ENCODE measurements at regions not wholly inside any gene's neighbourhood (a gene's known extent, or its start where the extent isn't known, plus 50 kb on each side); places are given as distances from the start of the nearest gene placed in this dataset.
"Not testable (repeated sequence)": the region's sequence is repeated elsewhere in the genome, so short reads cannot be mapped to it uniquely, and the experiment has no call there.

- Histone ChIP-seq H3K27me3 (ENCODE audit: control insufficient read depth in 1 of 2, insufficient read depth in 2 of 2, low read length in 2 of 2) (no peaks in the 10 kb centered on the region), H3K9me3 (ENCODE audit: control insufficient read depth in 2 of 2, insufficient read depth in 1 of 2, low read depth in 1 of 2, low read length in 1 of 2) (no peaks in the 10 kb centered on the region), H3K27ac (ENCODE audit: low read depth in 2 of 2, low read length in 1 of 2) (no peak overlapping the region), H3K4me1 (ENCODE audit: control insufficient read depth in 2 of 2, insufficient read depth in 2 of 2, low read length in 1 of 2) (no peaks in the 10 kb centered on the region), H3K36me3 (ENCODE audit: control insufficient read depth in 2 of 2, insufficient read depth in 2 of 2, low read length in 1 of 2) (no peaks in the 10 kb centered on the region), H3K4me3 (ENCODE audit: low read depth in 1 of 2, low read length in 2 of 2) (no peak overlapping the region)
- WGBS, 2 donors: 75 to 84% methylated on average over 2 of the region's 2 CpGs
Observed at GRCh38 chr12:46898152-46898931, 72.5 kb upstream of the SLC38A4 start.

- no peak overlapping the region for H3K27ac ChIP-seq (ENCODE audit: low read depth in 2 of 2, low read length in 1 of 2)
- no peaks in the 10 kb centered on the region for H3K36me3 ChIP-seq (ENCODE audit: control insufficient read depth in 2 of 2, insufficient read depth in 2 of 2, low read length in 1 of 2)
- H3K4me3 ChIP-seq (ENCODE audit: low read depth in 1 of 2, low read length in 2 of 2): no peak overlapping the region
- no peaks in the 10 kb centered on the region for H3K9me3 ChIP-seq (ENCODE audit: control insufficient read depth in 2 of 2, insufficient read depth in 1 of 2, low read depth in 1 of 2, low read length in 1 of 2)
- H3K4me1 ChIP-seq (ENCODE audit: control insufficient read depth in 2 of 2, insufficient read depth in 2 of 2, low read length in 1 of 2): no peaks in the 10 kb centered on the region
- no peaks in the 10 kb centered on the region for H3K27me3 ChIP-seq (ENCODE audit: control insufficient read depth in 1 of 2, insufficient read depth in 2 of 2, low read length in 2 of 2)
- WGBS, 2 donors: 41 to 93% methylated on average over 1 of the region's 1 CpG
Observed at GRCh38 chr12:46898989-46899388, 73.2 kb upstream of the SLC38A4 start.

GRCh38 chr12:46900734-46901463 lies 75.1 kb upstream of the SLC38A4 start:
- Histone ChIP-seq H3K4me3 (ENCODE audit: low read depth in 1 of 2, low read length in 2 of 2) (no peak overlapping the region), H3K27me3 (ENCODE audit: control insufficient read depth in 1 of 2, insufficient read depth in 2 of 2, low read length in 2 of 2) (no peaks in the 10 kb centered on the region), H3K27ac (ENCODE audit: low read depth in 2 of 2, low read length in 1 of 2) (no peak overlapping the region), H3K36me3 (ENCODE audit: control insufficient read depth in 2 of 2, insufficient read depth in 2 of 2, low read length in 1 of 2) (no peaks in the 10 kb centered on the region), H3K9me3 (ENCODE audit: control insufficient read depth in 2 of 2, insufficient read depth in 1 of 2, low read depth in 1 of 2, low read length in 1 of 2) (no peaks in the 10 kb centered on the region), H3K4me1 (ENCODE audit: control insufficient read depth in 2 of 2, insufficient read depth in 2 of 2, low read length in 1 of 2) (no peaks in the 10 kb centered on the region)
- WGBS, 2 donors: 79 to 86% methylated on average over 3 of the region's 3 CpGs

DNA sequence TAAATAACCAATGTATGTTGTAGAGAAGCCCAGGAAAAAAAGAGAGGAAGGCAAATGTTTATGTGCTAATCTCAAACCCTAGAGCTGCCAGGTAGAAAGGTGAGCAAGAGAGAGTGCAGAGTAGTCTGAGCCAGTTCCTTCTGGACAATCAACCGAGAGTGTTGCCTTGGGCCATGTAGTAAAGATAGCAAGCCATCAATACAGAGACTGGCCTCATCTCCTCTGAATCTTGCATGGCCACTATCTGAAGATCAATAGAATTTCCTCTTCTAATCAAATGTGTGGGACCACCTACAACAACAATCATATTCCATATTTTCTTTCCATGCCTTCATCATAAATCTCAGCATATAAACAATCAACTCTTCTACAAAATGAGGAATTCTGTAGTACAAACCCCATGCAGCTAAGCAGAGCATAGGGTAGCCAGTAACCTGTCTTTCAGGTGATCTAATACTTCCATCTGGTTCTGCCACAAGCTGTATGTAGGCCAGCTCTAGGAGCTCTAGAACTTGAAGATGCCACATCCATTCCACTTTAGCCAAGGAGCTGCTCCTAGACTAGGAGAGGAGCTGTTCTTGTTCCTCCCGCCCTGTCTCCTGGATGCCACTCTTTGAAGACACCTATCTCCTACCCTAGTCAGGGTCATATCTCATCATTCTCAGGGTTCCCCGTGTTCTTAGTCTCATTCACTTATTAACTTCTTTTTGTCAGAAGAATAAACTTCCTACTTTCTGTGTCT lies 75.8 kb upstream of the SLC38A4 start:
- Histone ChIP-seq H3K27me3 (ENCODE audit: control insufficient read depth in 1 of 2, insufficient read depth in 2 of 2, low read length in 2 of 2) (no peaks in the 10 kb centered on the region), H3K27ac (ENCODE audit: low read depth in 2 of 2, low read length in 1 of 2) (no peak overlapping the region), H3K36me3 (ENCODE audit: control insufficient read depth in 2 of 2, insufficient read depth in 2 of 2, low read length in 1 of 2) (no peaks in the 10 kb centered on the region), H3K4me1 (ENCODE audit: control insufficient read depth in 2 of 2, insufficient read depth in 2 of 2, low read length in 1 of 2) (no peaks in the 10 kb centered on the region), H3K9me3 (ENCODE audit: control insufficient read depth in 2 of 2, insufficient read depth in 1 of 2, low read depth in 1 of 2, low read length in 1 of 2) (no peaks in the 10 kb centered on the region), H3K4me3 (ENCODE audit: low read depth in 1 of 2, low read length in 2 of 2) (no peak overlapping the region)
- 38 to 84% methylated on average over 3 of the region's 3 CpGs for WGBS, 2 donors

- H3K36me3 ChIP-seq (ENCODE audit: control insufficient read depth in 2 of 2, insufficient read depth in 2 of 2, low read length in 1 of 2): no peaks in the 10 kb centered on the region
- no peak overlapping the region for H3K4me3 ChIP-seq (ENCODE audit: low read depth in 1 of 2, low read length in 2 of 2)
- H3K9me3 ChIP-seq (ENCODE audit: control insufficient read depth in 2 of 2, insufficient read depth in 1 of 2, low read depth in 1 of 2, low read length in 1 of 2): no peaks in the 10 kb centered on the region
- 82 to 96% methylated on average over 2 of the region's 2 CpGs for WGBS, 2 donors
- no peaks in the 10 kb centered on the region for H3K27me3 ChIP-seq (ENCODE audit: control insufficient read depth in 1 of 2, insufficient read depth in 2 of 2, low read length in 2 of 2)
- no peaks in the 10 kb centered on the region for H3K4me1 ChIP-seq (ENCODE audit: control insufficient read depth in 2 of 2, insufficient read depth in 2 of 2, low read length in 1 of 2)
- H3K27ac ChIP-seq (ENCODE audit: low read depth in 2 of 2, low read length in 1 of 2): no peak overlapping the region
Observed at GRCh38 chr12:46903058-46903457, 77.3 kb upstream of the SLC38A4 start.

GRCh38 chr12:46904406-46905238 lies 78.8 kb upstream of the SLC38A4 start:
- H3K27ac ChIP-seq (ENCODE audit: low read depth in 2 of 2, low read length in 1 of 2): no peak overlapping the region

DNA sequence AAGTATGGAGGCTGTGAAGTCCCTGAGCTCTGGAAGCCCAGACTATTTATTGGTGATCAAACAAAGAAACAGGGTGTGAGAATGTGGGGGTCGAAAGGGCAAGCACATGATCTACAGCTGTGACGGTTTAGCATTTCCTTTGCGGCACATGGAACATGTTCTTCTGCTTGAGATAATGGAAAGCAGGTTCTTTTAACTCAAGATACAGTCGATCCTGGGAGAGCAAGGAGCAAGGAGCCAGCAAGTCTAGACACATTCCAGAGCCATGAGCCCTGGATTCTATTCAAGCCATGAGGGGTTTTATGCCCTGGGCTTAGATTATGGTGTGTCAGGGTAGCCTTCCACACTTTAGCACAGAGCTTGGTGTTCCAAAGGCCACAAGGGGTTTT lies 79.4 kb upstream of the SLC38A4 start:
- H3K27ac ChIP-seq (ENCODE audit: low read depth in 2 of 2, low read length in 1 of 2); H3K9me3 ChIP-seq (ENCODE audit: control insufficient read depth in 2 of 2, insufficient read depth in 1 of 2, low read depth in 1 of 2, low read length in 1 of 2); H3K4me1 ChIP-seq (ENCODE audit: control insufficient read depth in 2 of 2, insufficient read depth in 2 of 2, low read length in 1 of 2); H3K27me3 ChIP-seq (ENCODE audit: control insufficient read depth in 1 of 2, insufficient read depth in 2 of 2, low read length in 2 of 2); H3K4me3 ChIP-seq (ENCODE audit: low read depth in 1 of 2, low read length in 2 of 2); H3K36me3 ChIP-seq (ENCODE audit: control insufficient read depth in 2 of 2, insufficient read depth in 2 of 2, low read length in 1 of 2): not testable (repeated sequence)
- 38 to 48% methylated on average over 4 of the region's 4 CpGs for WGBS, 2 donors

More at GRCh38 chr12:46904406-46905238, 78.8 kb upstream of the SLC38A4 start:
- Histone ChIP-seq H3K4me3 (ENCODE audit: low read depth in 1 of 2, low read length in 2 of 2) (no peak overlapping the region), H3K4me1 (ENCODE audit: control insufficient read depth in 2 of 2, insufficient read depth in 2 of 2, low read length in 1 of 2) (peaks cover 0 to 5% of the 10 kb centered on the region in 2 donors), H3K27me3 (ENCODE audit: control insufficient read depth in 1 of 2, insufficient read depth in 2 of 2, low read length in 2 of 2) (no peaks in the 10 kb centered on the region), H3K36me3 (ENCODE audit: control insufficient read depth in 2 of 2, insufficient read depth in 2 of 2, low read length in 1 of 2) (no peaks in the 10 kb centered on the region), H3K9me3 (ENCODE audit: control insufficient read depth in 2 of 2, insufficient read depth in 1 of 2, low read depth in 1 of 2, low read length in 1 of 2) (no peaks in the 10 kb centered on the region)
- 81 to 82% methylated on average over 12 of the region's 12 CpGs for whole genome bisulfite sequencing, 2 donors

GRCh38 chr12:46907791-46908190 lies 82.0 kb upstream of the SLC38A4 start:
- H3K4me1 ChIP-seq (ENCODE audit: control insufficient read depth in 2 of 2, insufficient read depth in 2 of 2, low read length in 1 of 2): peaks cover 0 to 5% of the 10 kb centered on the region in 2 donors
- WGBS, 2 donors: 79 to 90% methylated on average over 3 of the region's 3 CpGs
- no peak overlapping the region for H3K4me3 ChIP-seq (ENCODE audit: low read depth in 1 of 2, low read length in 2 of 2)
- H3K27ac ChIP-seq (ENCODE audit: low read depth in 2 of 2, low read length in 1 of 2): no peak overlapping the region
- no peaks in the 10 kb centered on the region for H3K9me3 ChIP-seq (ENCODE audit: control insufficient read depth in 2 of 2, insufficient read depth in 1 of 2, low read depth in 1 of 2, low read length in 1 of 2)
- no peaks in the 10 kb centered on the region for H3K36me3 ChIP-seq (ENCODE audit: control insufficient read depth in 2 of 2, insufficient read depth in 2 of 2, low read length in 1 of 2)
- no peaks in the 10 kb centered on the region for H3K27me3 ChIP-seq (ENCODE audit: control insufficient read depth in 1 of 2, insufficient read depth in 2 of 2, low read length in 2 of 2)

Measured in esophagus (tissue), 2 donors.